IMR-90 (cell line): ENCODE measurements at regions not wholly inside any gene's neighbourhood (a gene's known extent, or its start where the extent isn't known, plus 50 kb on each side); places are given as distances from the start of the nearest gene placed in this dataset.

Source experiments
- CEBPB ChIP-seq: IDR thresholded peaks from 2 replicates; pipeline ENCODE4 v1.6.1; 2012; ENCODE audit warnings: low read depth, low read length, improper control_type of control experiment
- CHD1 ChIP-seq: IDR thresholded peaks from 2 replicates; pipeline ENCODE4 v1.6.1; 2012; ENCODE audit warnings: low read depth, low read length, improper control_type of control experiment
- CTCF ChIP-seq: conservative IDR thresholded peaks from 2 replicates; pipeline ENCODE4 v1.5.1; 2012; ENCODE audit warnings: mild to moderate bottlenecking, low read depth, low read length, improper control_type of control experiment
- ELK1 ChIP-seq: fragments of 150-350 bp; IDR thresholded peaks from 2 replicates; pipeline ENCODE4 v1.6.1; 2016; ENCODE audit warnings: low read depth, mild to moderate bottlenecking, low read length, moderate library complexity, borderline replicate concordance
- MAFK ChIP-seq: IDR thresholded peaks from 2 replicates; pipeline ENCODE4 v1.6.1; 2012; ENCODE audit warnings: low read depth, low read length, improper control_type of control experiment
- MAZ ChIP-seq: IDR thresholded peaks from 2 replicates; pipeline ENCODE4 v1.6.1; 2012; ENCODE audit warnings: low read depth, mild to moderate bottlenecking, low read length, improper control_type of control experiment, moderate library complexity, borderline replicate concordance
- POLR2A ChIP-seq: IDR thresholded peaks from 2 replicates; pipeline ENCODE4 v1.6.1; 2012; ENCODE audit warnings: mild to moderate bottlenecking, low read depth, low read length
- RAD21 ChIP-seq: IDR thresholded peaks from 2 replicates; pipeline ENCODE4 v1.6.1; 2012; ENCODE audit warnings: low read length, improper control_type of control experiment
- RCOR1 ChIP-seq: IDR thresholded peaks from 2 replicates; pipeline ENCODE4 v1.6.1; 2012; ENCODE audit warnings: mild to moderate bottlenecking, low read length, improper control_type of control experiment; ENCODE audit not compliant: insufficient replicate concordance
- SMC3 ChIP-seq: fragments of 150-350 bp; IDR thresholded peaks from 2 replicates; pipeline ENCODE4 v1.6.1; 2016; ENCODE audit warnings: low read depth, mild to moderate bottlenecking, antibody characterized with exemption, low read length, moderate library complexity
- TF ChIP-seq, protein P1 (sequence below): fragments of 150-350 bp; IDR thresholded peaks from 2 replicates; pipeline ENCODE4 v1.6.1; 2017; ENCODE audit warnings: mild to moderate bottlenecking, antibody characterized with exemption, low read length, low read depth

DNA sequence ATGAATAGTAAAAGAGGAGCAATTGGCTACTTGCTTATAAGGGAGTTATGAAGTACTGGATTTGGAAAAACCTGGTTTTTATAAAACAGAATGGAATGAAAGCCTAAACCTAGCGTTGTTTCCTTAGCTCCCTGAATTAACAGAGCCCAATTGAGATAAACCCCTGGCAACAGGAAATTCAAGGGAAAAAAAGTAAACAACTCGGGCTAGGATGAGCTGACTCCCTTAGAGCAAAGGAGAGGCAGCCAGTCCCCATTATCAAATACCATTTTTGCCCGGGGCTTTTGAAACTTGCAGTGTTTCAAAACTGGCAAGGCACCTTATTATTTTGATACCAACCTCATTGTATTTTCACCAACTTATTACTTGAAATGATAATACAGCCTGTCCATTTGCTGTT, 587.5 kb downstream of the CD109 start:
- no peak for TF ChIP-seq RAD21
- no peak for TF ChIP-seq CTCF
- no peak for TF ChIP-seq POLR2A
- no peak for TF ChIP-seq RCOR1
- TF ChIP-seq CEBPB: no peak
- TF ChIP-seq, protein P1, sequence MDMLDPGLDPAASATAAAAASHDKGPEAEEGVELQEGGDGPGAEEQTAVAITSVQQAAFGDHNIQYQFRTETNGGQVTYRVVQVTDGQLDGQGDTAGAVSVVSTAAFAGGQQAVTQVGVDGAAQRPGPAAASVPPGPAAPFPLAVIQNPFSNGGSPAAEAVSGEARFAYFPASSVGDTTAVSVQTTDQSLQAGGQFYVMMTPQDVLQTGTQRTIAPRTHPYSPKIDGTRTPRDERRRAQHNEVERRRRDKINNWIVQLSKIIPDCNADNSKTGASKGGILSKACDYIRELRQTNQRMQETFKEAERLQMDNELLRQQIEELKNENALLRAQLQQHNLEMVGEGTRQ: no peak
- TF ChIP-seq MAZ: no peak
- TF ChIP-seq MAFK: no peak
- no peak for TF ChIP-seq ELK1
- no peak for TF ChIP-seq SMC3
- TF ChIP-seq CHD1: no peak
